GM23248 (cell line): ENCODE measurements at regions not wholly inside any gene's neighbourhood (a gene's known extent, or its start where the extent isn't known, plus 50 kb on each side); places are given as distances from the start of the nearest gene placed in this dataset.
A peak's percentile ranks its signal among the peaks of the same experiment; 100 is the strongest.

ENCODE experiments used
- DNase-seq: peaks from one replicate; pipeline ENCODE4 v3.0.0-alpha.2; 2015
- H2AFZ ChIP-seq: fragments of 200-600 bp; sonication (generic); 2 replicates; pipeline ENCODE4 v1.6.1; 2016; ENCODE audit warnings: antibody characterized with exemption
- H3F3A ChIP-seq: fragments of 200-600 bp; sonication (generic); 2 replicates; pipeline ENCODE4 v1.6.1; 2016; ENCODE audit warnings: mild to moderate bottlenecking, antibody characterized with exemption, mixed run types; ENCODE audit not compliant: insufficient read depth
- H3K27ac ChIP-seq: fragments of 200-600 bp; sonication (generic); 2 replicates; pipeline ENCODE4 v1.5.1; 2016; ENCODE audit warnings: mild to moderate bottlenecking
- H3K27me3 ChIP-seq: fragments of 200-600 bp; sonication (generic); replicated peaks from 2 replicates; pipeline ENCODE4 v1.6.1; 2016; ENCODE audit warnings: mild to moderate bottlenecking; ENCODE audit not compliant: insufficient read depth
- H3K36me3 ChIP-seq: fragments of 200-600 bp; sonication (generic); 2 replicates; pipeline ENCODE4 v1.6.1; 2016; ENCODE audit warnings: low read depth, mild to moderate bottlenecking
- H3K4me1 ChIP-seq: fragments of 200-600 bp; sonication (generic); 2 replicates; pipeline ENCODE4 v1.6.1; 2016; ENCODE audit warnings: mild to moderate bottlenecking; ENCODE audit not compliant: insufficient read depth
- H3K4me2 ChIP-seq: fragments of 200-600 bp; sonication (generic); one replicate; pipeline ENCODE4 v1.6.1; 2016; ENCODE audit warnings: mild to moderate bottlenecking; ENCODE audit not compliant: unreplicated experiment
- H3K4me3 ChIP-seq: fragments of 200-600 bp; sonication (generic); 2 replicates; pipeline ENCODE4 v1.5.1; 2016; ENCODE audit warnings: mild to moderate bottlenecking
- H3K79me2 ChIP-seq: fragments of 200-600 bp; sonication (generic); 2 replicates; pipeline ENCODE4 v1.6.1; 2016; ENCODE audit warnings: mild to moderate bottlenecking; ENCODE audit not compliant: insufficient read depth
- H3K9ac ChIP-seq: fragments of 200-600 bp; sonication (generic); 2 replicates; pipeline ENCODE4 v1.6.1; 2016; ENCODE audit warnings: mild to moderate bottlenecking
- H3K9me2 ChIP-seq: fragments of 200-600 bp; sonication (generic); 2 replicates; pipeline ENCODE4 v1.6.1; 2016; ENCODE audit warnings: mixed run types, mild to moderate bottlenecking, moderate library complexity; ENCODE audit not compliant: insufficient read depth
- H3K9me3 ChIP-seq: fragments of 200-600 bp; sonication (generic); one replicate; pipeline ENCODE4 v1.6.1; 2017; ENCODE audit warnings: low read depth
- H4K20me1 ChIP-seq: fragments of 200-600 bp; sonication (generic); 2 replicates; pipeline ENCODE4 v1.6.0; 2016; ENCODE audit not compliant: insufficient read depth
- EZH2 ChIP-seq: fragments of 200-600 bp; sonication (generic); IDR thresholded peaks from 2 replicates; pipeline ENCODE4 v1.6.1; 2018; ENCODE audit warnings: antibody characterized with exemption, mild to moderate bottlenecking; ENCODE audit not compliant: insufficient read depth, poor library complexity, severe bottlenecking
- EZH2phosphoT487 ChIP-seq: fragments of 200-600 bp; sonication (generic); IDR thresholded peaks from 2 replicates; pipeline ENCODE4 v1.6.1; 2018; ENCODE audit warnings: antibody characterized with exemption, moderate library complexity, mild to moderate bottlenecking, low read depth; ENCODE audit not compliant: insufficient read depth
- WGBS, 2 experiments: methylation state at CpG; one replicate each; pipeline ENCODE4 v1.1.6; 2015 to 2017; ENCODE audit warnings: low lambda C conversion rate in 2 of 2, low coverage in 1 of 2; ENCODE audit errors: missing lambda C conversion rate in 2 of 2; 5-methylcytosine and 5-hydroxymethylcytosine counted together
- in situ Hi-C: fragments of 300-500 bp; cut with MboI; formaldehyde crosslinking; loops from 2 replicates; pipeline ENCODE4 v1.15.0; 2020

GRCh38 chr10:32121648-32122047 lies 65.4 kb upstream of the KIF5B start:
- Histone ChIP-seq H3K4me1 (no peaks in the 10 kb centered on the region), H3K4me2 (no peak overlapping the region), H3K9me3 (no peaks in the 10 kb centered on the region), H3K27me3 (no peaks in the 10 kb centered on the region; the same call in 1 of the 2 replicates), H3F3A (no peaks in the 10 kb centered on the region), H2AFZ (no peak overlapping the region), H3K9me2 (no peaks in the 10 kb centered on the region), H3K79me2 (no peaks in the 10 kb centered on the region), H3K36me3 (no peaks in the 10 kb centered on the region), H3K4me3 (no peak overlapping the region), H3K27ac (no peak overlapping the region), H4K20me1 (no peaks in the 10 kb centered on the region), H3K9ac (no peak overlapping the region)
- no peak for DNase-seq
- whole genome bisulfite sequencing, 2 experiments, result 74 to 81% methylated on average over 4 of the region's 4 CpGs
- TF ChIP-seq EZH2phosphoT487 (no peak), EZH2 (no peak)
- in situ Hi-C loops, result no loop called here

- H3K27me3 ChIP-seq, result no peaks in the 10 kb centered on the region; the same call in 1 of the 2 replicates
- no peaks in the 10 kb centered on the region for H3F3A ChIP-seq
- H3K36me3 ChIP-seq, result no peaks in the 10 kb centered on the region
- H2AFZ ChIP-seq, result no peak overlapping the region
- no peak overlapping the region for H3K27ac ChIP-seq
- DNase-seq, result no peak
- in situ Hi-C loops, result no loop called here
- 53 to 56% methylated on average over 3 of the region's 3 CpGs for WGBS, 2 experiments
- H3K9ac ChIP-seq, result no peak overlapping the region
- no peaks in the 10 kb centered on the region for H4K20me1 ChIP-seq
- H3K9me2 ChIP-seq, result no peaks in the 10 kb centered on the region
- no peak overlapping the region for H3K4me3 ChIP-seq
- H3K4me1 ChIP-seq, result no peaks in the 10 kb centered on the region
- TF ChIP-seq EZH2phosphoT487 (no peak), EZH2 (no peak)
- no peaks in the 10 kb centered on the region for H3K79me2 ChIP-seq
- H3K9me3 ChIP-seq, result no peaks in the 10 kb centered on the region
- no peak overlapping the region for H3K4me2 ChIP-seq
Measured at GRCh38 chr10:32120147-32120546, 63.9 kb upstream of the KIF5B start.

GRCh38 chr10:32114508-32114907 lies 58.3 kb upstream of the KIF5B start:
- no peaks in the 10 kb centered on the region for H3K9me3 ChIP-seq
- no peak overlapping the region for H3K4me2 ChIP-seq
- 69 to 94% methylated on average over 1 of the region's 1 CpG for WGBS, 2 experiments
- H3K36me3 ChIP-seq, result no peaks in the 10 kb centered on the region
- DNase-seq, result no peak
- no peaks in the 10 kb centered on the region; the same call in none of the 2 replicates for H3K27me3 ChIP-seq
- H3K4me3 ChIP-seq, result no peak overlapping the region
- no peak overlapping the region for H3K27ac ChIP-seq
- TF ChIP-seq EZH2phosphoT487 (no peak), EZH2 (no peak)
- no peaks in the 10 kb centered on the region for H3K79me2 ChIP-seq
- no peaks in the 10 kb centered on the region for H4K20me1 ChIP-seq
- no peak overlapping the region for H2AFZ ChIP-seq
- in situ Hi-C loops, result no loop called here
- no peak overlapping the region for H3K9ac ChIP-seq
- H3K9me2 ChIP-seq, result no peaks in the 10 kb centered on the region
- H3K4me1 ChIP-seq, result peaks cover 12% of the 10 kb centered on the region
- peaks cover 9% of the 10 kb centered on the region for H3F3A ChIP-seq

GRCh38 chr10:32112055-32112454 lies 55.8 kb upstream of the KIF5B start:
- Histone ChIP-seq H3F3A (peaks cover 9% of the 10 kb centered on the region), H4K20me1 (no peaks in the 10 kb centered on the region), H3K4me1 (peaks cover 12% of the 10 kb centered on the region), H3K79me2 (no peaks in the 10 kb centered on the region), H3K27me3 (no peaks in the 10 kb centered on the region; the same call in 1 of the 2 replicates), H3K27ac (no peak overlapping the region), H3K9me3 (no peaks in the 10 kb centered on the region), H2AFZ (no peak overlapping the region), H3K4me2 (peak overlapping the region; percentile 43), H3K9ac (no peak overlapping the region), H3K9me2 (no peaks in the 10 kb centered on the region), H3K36me3 (no peaks in the 10 kb centered on the region), H3K4me3 (no peak overlapping the region)
- peak; percentile 77 for DNase-seq
- no peak for TF ChIP-seq EZH2
- no peak for TF ChIP-seq EZH2phosphoT487
- WGBS, 2 experiments, result 0 to 4% methylated on average over 3 of the region's 3 CpGs
- in situ Hi-C loops, result no loop called here

- WGBS, 2 experiments, result 62 to 65% methylated on average over 3 of the region's 3 CpGs
- Histone ChIP-seq H3K9me2 (no peaks in the 10 kb centered on the region), H3K9me3 (no peaks in the 10 kb centered on the region), H3F3A (peaks cover 9% of the 10 kb centered on the region), H3K27me3 (no peaks in the 10 kb centered on the region; the same call in 1 of the 2 replicates), H3K4me3 (no peak overlapping the region), H3K79me2 (no peaks in the 10 kb centered on the region), H3K4me2 (peak overlapping the region; percentile 43), H4K20me1 (no peaks in the 10 kb centered on the region), H2AFZ (no peak overlapping the region), H3K9ac (no peak overlapping the region), H3K36me3 (no peaks in the 10 kb centered on the region), H3K4me1 (peaks cover 12% of the 10 kb centered on the region), H3K27ac (no peak overlapping the region)
- in situ Hi-C loops, result no loop called here
- no peak for DNase-seq
- TF ChIP-seq EZH2phosphoT487, result no peak
- no peak for TF ChIP-seq EZH2
Measured at GRCh38 chr10:32111585-32111984, 55.4 kb upstream of the KIF5B start.
